HG03571 (cell line): ENCODE measurements at regions not wholly inside any gene's neighbourhood (a gene's known extent, or its start where the extent isn't known, plus 50 kb on each side); places are given as distances from the start of the nearest gene placed in this dataset.

Experiments used
- ATAC-seq: cut with Tn5 transposase; IDR thresholded peaks from one replicate; pipeline ENCODE4 v1.9.1; 2021; ENCODE audit not compliant: unreplicated experiment

GRCh38 chr21:35245879-35246278, 196.8 kb upstream of the RUNX1 start:
- no peak for ATAC-seq

- ATAC-seq, result no peak
Measured at GRCh38 chr21:35244514-35244913, 195.4 kb upstream of the RUNX1 start.

- no peak for ATAC-seq
Measured at GRCh38 chr21:35243171-35243570, 194.1 kb upstream of the RUNX1 start.

- no peak for ATAC-seq
Measured at GRCh38 chr21:35239811-35240219, 190.7 kb upstream of the RUNX1 start.

GRCh38 chr21:35238119-35238518, 189.0 kb upstream of the RUNX1 start:
- no peak for ATAC-seq

- no peak for ATAC-seq
Measured at GRCh38 chr21:35237287-35237686, 188.2 kb upstream of the RUNX1 start.

GRCh38 chr21:35236090-35236489, 187.0 kb upstream of the RUNX1 start:
- no peak for ATAC-seq

GRCh38 chr21:35234725-35235124, 185.6 kb upstream of the RUNX1 start:
- no peak for ATAC-seq

- ATAC-seq, result no peak
Measured at GRCh38 chr21:35233756-35234155, 184.7 kb upstream of the RUNX1 start.

- ATAC-seq, result no peak
Measured at GRCh38 chr21:35232545-35233176, 183.6 kb upstream of the RUNX1 start.

GRCh38 chr21:35231090-35231489, 182.0 kb upstream of the RUNX1 start:
- no peak for ATAC-seq

- ATAC-seq, result no peak
Measured at GRCh38 chr21:35229290-35229689, 180.2 kb upstream of the RUNX1 start.

GRCh38 chr21:35227786-35228185, 178.7 kb upstream of the RUNX1 start:
- no peak for ATAC-seq

GRCh38 chr21:35226968-35227744, 178.1 kb upstream of the RUNX1 start:
- no peak for ATAC-seq

- ATAC-seq, result no peak
Measured at GRCh38 chr21:35226328-35226727, 177.2 kb upstream of the RUNX1 start.

- no peak for ATAC-seq
Measured at GRCh38 chr21:35225573-35225972, 176.5 kb upstream of the RUNX1 start.

- no peak for ATAC-seq
Measured at GRCh38 chr21:35223480-35224156, 174.5 kb upstream of the RUNX1 start.

GRCh38 chr21:35222541-35222941, 173.4 kb upstream of the RUNX1 start:
- peak; percentile 41 for ATAC-seq

GRCh38 chr21:35222021-35222420, 172.9 kb upstream of the RUNX1 start:
- no peak for ATAC-seq

- ATAC-seq, result no peak
Measured at GRCh38 chr21:35220301-35220700, 171.2 kb upstream of the RUNX1 start.

GRCh38 chr21:35219719-35220118, 170.6 kb upstream of the RUNX1 start:
- no peak for ATAC-seq

- ATAC-seq, result no peak
Measured at GRCh38 chr21:35219291-35219690, 170.2 kb upstream of the RUNX1 start.
